ENCODE measurements at regions not wholly inside any gene's neighbourhood (a gene's known extent, or its start where the extent isn't known, plus 50 kb on each side); places are given as distances from the start of the nearest gene placed in this dataset.

GRCh38 chrX:5528057-5528456 lies 700.6 kb downstream of the NLGN4X start:
- no peak for DNase-seq (ENCODE audit: low read depth)

- no peak for DNase-seq (ENCODE audit: low read depth)
These were observed 702.5 kb downstream of the NLGN4X start for GRCh38 chrX:5526191-5526590.

GRCh38 chrX:5490786-5491563 lies 737.7 kb downstream of the NLGN4X start:
- no peak for DNase-seq (ENCODE audit: low read depth)

GRCh38 chrX:5474282-5474681 lies 754.4 kb downstream of the NLGN4X start:
- DNase-seq (ENCODE audit: low read depth): no peak

- no peak for DNase-seq (ENCODE audit: low read depth)
These were observed 770.3 kb downstream of the NLGN4X start for GRCh38 chrX:5458300-5458842.

GRCh38 chrX:5449323-5449722 lies 779.3 kb downstream of the NLGN4X start:
- no peak for DNase-seq (ENCODE audit: low read depth)

GRCh38 chrX:5431823-5432222 lies 796.8 kb downstream of the NLGN4X start:
- DNase-seq (ENCODE audit: low read depth): no peak

- no peak for DNase-seq (ENCODE audit: low read depth)
These were observed 803.5 kb downstream of the NLGN4X start for GRCh38 chrX:5425119-5425518.

GRCh38 chrX:5417381-5417780 lies 811.3 kb downstream of the NLGN4X start:
- DNase-seq (ENCODE audit: low read depth): no peak

GRCh38 chrX:5415738-5416137 lies 812.9 kb downstream of the NLGN4X start:
- DNase-seq (ENCODE audit: low read depth): no peak

- DNase-seq (ENCODE audit: low read depth): no peak
These were observed 819.6 kb downstream of the NLGN4X start for GRCh38 chrX:5409106-5409505.

- DNase-seq (ENCODE audit: low read depth): no peak
These were observed 826.2 kb downstream of the NLGN4X start for GRCh38 chrX:5402461-5402860.

GRCh38 chrX:5399403-5399802 lies 829.3 kb downstream of the NLGN4X start:
- no peak for DNase-seq (ENCODE audit: low read depth)

- no peak for DNase-seq (ENCODE audit: low read depth)
These were observed 831.3 kb downstream of the NLGN4X start for GRCh38 chrX:5397409-5397808.

GRCh38 chrX:5390376-5390775 lies 838.3 kb downstream of the NLGN4X start:
- DNase-seq (ENCODE audit: low read depth): no peak

GRCh38 chrX:5388087-5388486 lies 840.6 kb downstream of the NLGN4X start:
- DNase-seq (ENCODE audit: low read depth): no peak

- no peak for DNase-seq (ENCODE audit: low read depth)
These were observed 848.2 kb downstream of the NLGN4X start for GRCh38 chrX:5380426-5380825.

GRCh38 chrX:5341902-5342301 lies 886.8 kb downstream of the NLGN4X start:
- no peak for DNase-seq (ENCODE audit: low read depth)

- DNase-seq (ENCODE audit: low read depth): no peak
These were observed 891.5 kb downstream of the NLGN4X start for GRCh38 chrX:5337160-5337559.

- DNase-seq (ENCODE audit: low read depth): no peak
These were observed 904.1 kb downstream of the NLGN4X start for GRCh38 chrX:5324546-5324945.

- DNase-seq (ENCODE audit: low read depth): no peak
These were observed 914.5 kb downstream of the NLGN4X start for GRCh38 chrX:5314148-5314547.

- DNase-seq (ENCODE audit: low read depth): no peak
These were observed 921.3 kb downstream of the NLGN4X start for GRCh38 chrX:5307416-5307815.

- no peak for DNase-seq (ENCODE audit: low read depth)
These were observed 922.0 kb downstream of the NLGN4X start for GRCh38 chrX:5306654-5307121.

GRCh38 chrX:5305452-5305851 lies 923.2 kb downstream of the NLGN4X start:
- DNase-seq (ENCODE audit: low read depth): no peak
